IMR-90 (cell line): ENCODE measurements at regions not wholly inside any gene's neighbourhood (a gene's known extent, or its start where the extent isn't known, plus 50 kb on each side); places are given as distances from the start of the nearest gene placed in this dataset.

Experiments
- ATAC-seq: fragments of 200-7000 bp; cut with Tn5 transposase; 2 replicates; pipeline ENCODE4 v1.9.1; 2020; ENCODE audit warnings: low read depth, mild to moderate bottlenecking, moderate library complexity
- BruUV-seq: library from RNA; stranded (reverse); fragments of 400-500 nt; replicated peaks from 2 replicates; lab custom pipeline; 2021; lab: Mats Ljungman, UMichigan
- CTCF ChIA-PET: fragments of 300-600 bp; formaldehyde crosslinking; extraction: SDS; loops from one replicate; lab custom pipeline; 2021; ENCODE audit warnings: antibody characterized with exemption; lab: Yijun Ruan, JAX
- POLR2A ChIA-PET: fragments of 300-600 bp; sonication (Branson Sonifier 250); formaldehyde crosslinking; loops from one replicate; lab custom pipeline; 2022; ENCODE audit warnings: antibody characterized with exemption; ENCODE audit not compliant: unreplicated experiment; lab: Charles Lee
- DNase-seq: peaks from one replicate; pipeline ENCODE4 v3.0.0; 2013
- H2AFZ ChIP-seq: replicated peaks from 2 replicates; pipeline ENCODE3; 2013; ENCODE audit warnings: low read length, mild to moderate bottlenecking; ENCODE audit not compliant: poor library complexity
- H2AK5ac ChIP-seq: 2 replicates; pipeline ENCODE4 v1.6.1; 2013; ENCODE audit warnings: low read depth, low read length, inconsistent platforms
- H2AK9ac ChIP-seq: replicated peaks from 2 replicates; pipeline ENCODE3; 2013; ENCODE audit warnings: mild to moderate bottlenecking, low read depth, low read length, moderate library complexity; ENCODE audit not compliant: poor library complexity
- H2BK120ac ChIP-seq: 2 replicates; pipeline ENCODE4 v1.6.1; 2013; ENCODE audit warnings: low read depth, low read length, inconsistent platforms
- H2BK15ac ChIP-seq: 3 replicates; pipeline ENCODE4 v1.6.1; 2013; ENCODE audit warnings: low read depth, low read length, inconsistent platforms
- H2BK20ac ChIP-seq: 2 replicates; pipeline ENCODE4 v1.6.1; 2013; ENCODE audit warnings: low read depth, mild to moderate bottlenecking, inconsistent platforms, low read length, moderate library complexity
- H2BK5ac ChIP-seq: 2 replicates; pipeline ENCODE4 v1.6.1; 2013; ENCODE audit warnings: mild to moderate bottlenecking, low read depth, low read length, inconsistent platforms; ENCODE audit not compliant: poor library complexity, severe bottlenecking
- H3K14ac ChIP-seq: replicated peaks from 2 replicates; pipeline ENCODE4 v1.6.1; 2013; ENCODE audit warnings: low read depth, low read length, inconsistent platforms
- H3K18ac ChIP-seq: 2 replicates; pipeline ENCODE4 v1.6.1; 2013; ENCODE audit warnings: low read depth, low read length, control low read depth
- H3K23ac ChIP-seq: 2 replicates; pipeline ENCODE4 v1.6.1; 2013; ENCODE audit warnings: low read depth, low read length, inconsistent platforms
- H3K27ac ChIP-seq: 2 replicates; pipeline ENCODE4 v1.5.1; 2013; ENCODE audit warnings: mild to moderate bottlenecking, control low read depth, low read length; ENCODE audit not compliant: insufficient read depth
- H3K27me3 ChIP-seq: 2 replicates; pipeline ENCODE4 v1.6.1; 2013; ENCODE audit warnings: low read length; ENCODE audit not compliant: control insufficient read depth, insufficient read depth
- H3K36me3 ChIP-seq: 2 replicates; pipeline ENCODE4 v1.6.1; 2013; ENCODE audit warnings: low read length, mixed read lengths; ENCODE audit not compliant: control insufficient read depth, insufficient read depth
- H3K4ac ChIP-seq: 2 replicates; pipeline ENCODE4 v1.6.1; 2013; ENCODE audit warnings: low read depth, low read length, inconsistent platforms
- H3K4me1 ChIP-seq: 2 replicates; pipeline ENCODE4 v1.6.1; 2013; ENCODE audit warnings: low read length, mixed read lengths; ENCODE audit not compliant: control insufficient read depth, insufficient read depth
- H3K4me2 ChIP-seq: 2 replicates; pipeline ENCODE4 v1.6.1; 2013; ENCODE audit warnings: low read depth, mild to moderate bottlenecking, control low read depth, low read length, moderate library complexity
- H3K4me3 ChIP-seq: 2 replicates; pipeline ENCODE4 v1.5.1; 2013; ENCODE audit warnings: low read depth, mild to moderate bottlenecking, control low read depth, low read length, moderate library complexity; ENCODE audit not compliant: insufficient read depth
- H3K56ac ChIP-seq: 2 replicates; pipeline ENCODE4 v1.6.1; 2013; ENCODE audit warnings: low read length, inconsistent platforms; ENCODE audit not compliant: insufficient read depth; ENCODE audit errors: extremely low read depth
- H3K79me1 ChIP-seq, 2 experiments: 2 replicates each; pipeline ENCODE4 v1.6.1; 2013; ENCODE audit warnings: low read length in 2 of 2, inconsistent platforms in 1 of 2, low read depth in 1 of 2
- H3K9ac ChIP-seq: 2 replicates; pipeline ENCODE4 v1.6.1; 2013; ENCODE audit warnings: low read depth, low read length, control low read depth
- H3K9me1 ChIP-seq: 2 replicates; pipeline ENCODE4 v1.6.1; 2013; ENCODE audit warnings: low read length, inconsistent platforms; ENCODE audit not compliant: insufficient read depth
- H3K9me3 ChIP-seq: 2 replicates; pipeline ENCODE4 v1.6.1; 2013; ENCODE audit warnings: low read length; ENCODE audit not compliant: control insufficient read depth, insufficient read depth
- H4K20me1 ChIP-seq: 2 replicates; pipeline ENCODE4 v1.6.1; 2013; ENCODE audit warnings: low read length, inconsistent platforms; ENCODE audit not compliant: insufficient read depth
- H4K5ac ChIP-seq: 2 replicates; pipeline ENCODE4 v1.6.1; 2013; ENCODE audit warnings: mild to moderate bottlenecking, low read depth, low read length, control low read depth
- H4K8ac ChIP-seq, 2 experiments: 2 replicates each; pipeline ENCODE4 v1.6.1; 2013; ENCODE audit warnings: low read depth in 2 of 2, low read length in 2 of 2, control low read depth in 1 of 2, inconsistent platforms in 1 of 2
- H4K91ac ChIP-seq: 2 replicates; pipeline ENCODE4 v1.6.1; 2013; ENCODE audit warnings: low read depth, low read length, inconsistent platforms; ENCODE audit not compliant: insufficient read depth
- CHD1 ChIP-seq: IDR thresholded peaks from 2 replicates; pipeline ENCODE4 v1.6.1; 2012; ENCODE audit warnings: low read depth, low read length, improper control_type of control experiment
- CTCF ChIP-seq: conservative IDR thresholded peaks from 2 replicates; pipeline ENCODE4 v1.5.1; 2012; ENCODE audit warnings: mild to moderate bottlenecking, low read depth, low read length, improper control_type of control experiment
- MXI1 ChIP-seq: IDR thresholded peaks from 2 replicates; pipeline ENCODE4 v1.6.1; 2012; ENCODE audit warnings: low read depth, mild to moderate bottlenecking, low read length, moderate library complexity, borderline replicate concordance
- NFE2L2 ChIP-seq: fragments of 150-350 bp; IDR thresholded peaks from 2 replicates; pipeline ENCODE4 v1.6.1; 2016; ENCODE audit warnings: low read depth, mild to moderate bottlenecking, low read length
- POLR2A ChIP-seq: IDR thresholded peaks from 2 replicates; pipeline ENCODE4 v1.6.1; 2012; ENCODE audit warnings: mild to moderate bottlenecking, low read depth, low read length
- SMC3 ChIP-seq: fragments of 150-350 bp; IDR thresholded peaks from 2 replicates; pipeline ENCODE4 v1.6.1; 2016; ENCODE audit warnings: low read depth, mild to moderate bottlenecking, antibody characterized with exemption, low read length, moderate library complexity
- dilution Hi-C: fragments of 300-500 bp; cut with HindIII; formaldehyde crosslinking; loops from one replicate; pipeline ENCODE4 v1.14.3; 2018; ENCODE audit warnings: low sequenced_read_pairs; ENCODE audit not compliant: unreplicated experiment
- in situ Hi-C: fragments of 300-500 bp; cut with MboI; formaldehyde crosslinking; loops from 3 replicates; pipeline ENCODE4 v1.14.3; 2019; ENCODE audit warnings: low sequenced_read_pairs, inconsistent platforms, mixed read lengths
- intact Hi-C: fragments of 100-400 bp; cut with micrococcal nuclease; formaldehyde crosslinking; loops from 2 replicates; pipeline ENCODE4 v1.10.0; 2022

- Histone ChIP-seq H2AK5ac (no peak overlapping the region), H3K9ac (no peak overlapping the region), H3K27ac (no peak overlapping the region), H2BK20ac (no peak overlapping the region), H2BK15ac (no peak overlapping the region), H3K23ac (no peak overlapping the region), H4K5ac (no peak overlapping the region), H3K14ac (no peak overlapping the region), H4K91ac (no peak overlapping the region), H3K4me3 (no peak overlapping the region), H3K9me1 (no peaks in the 10 kb centered on the region), H3K4ac (no peak overlapping the region), H2BK5ac (no peak overlapping the region), H3K9me3 (no peaks in the 10 kb centered on the region), H3K4me2 (no peak overlapping the region), H2BK120ac (no peak overlapping the region), H3K79me1 (no peaks in the 10 kb centered on the region), H3K36me3 (no peaks in the 10 kb centered on the region), H2AFZ (no peak overlapping the region), H4K20me1 (no peaks in the 10 kb centered on the region), H4K8ac (no peak overlapping the region), H3K56ac (no peak overlapping the region), H3K27me3 (peaks cover 6% of the 10 kb centered on the region), H2AK9ac (no peak overlapping the region), H3K4me1 (no peaks in the 10 kb centered on the region), H3K18ac (no peak overlapping the region)
- ChIA-PET POLR2A (no interaction called here), CTCF (no interaction called here)
- dilution Hi-C loops, result no loop called here
- no TSS peak for BruUV-seq
- in situ Hi-C loops, result no loop called here
- no peak for ATAC-seq
- no peak for DNase-seq
- intact Hi-C loops, result no loop called here
- no peak for TF ChIP-seq CHD1
- no peak for TF ChIP-seq NFE2L2
- no peak for TF ChIP-seq SMC3
- TF ChIP-seq POLR2A, result no peak
- no peak for TF ChIP-seq MXI1
- no peak for TF ChIP-seq CTCF
Measured at GRCh38 chr12:45565590-45565989, 163.9 kb upstream of the ARID2 start.
